BJ (cell line): ENCODE measurements at regions not wholly inside any gene's neighbourhood (a gene's known extent, or its start where the extent isn't known, plus 50 kb on each side); places are given as distances from the start of the nearest gene placed in this dataset.

Source experiments
- CTCF ChIA-PET: fragments of 350-600 bp; formaldehyde crosslinking; extraction: SDS; loops from one replicate; lab custom pipeline; 2021; ENCODE audit warnings: antibody characterized with exemption, inconsistent platforms; lab: Yijun Ruan, JAX
- POLR2A ChIA-PET: fragments of 300-600 bp; sonication (Branson Sonifier 250); formaldehyde crosslinking; extraction: SDS; loops from one replicate; lab custom pipeline; 2021; ENCODE audit warnings: antibody characterized with exemption; lab: Charles Lee
- DNase-seq: peaks from one replicate; pipeline ENCODE4 v3.0.0-alpha.2; 2011; ENCODE audit warnings: low read depth
- H3K27me3 ChIP-seq: 2 replicates; pipeline ENCODE4 v1.6.0; 2011; ENCODE audit warnings: low read length; ENCODE audit not compliant: control insufficient read depth, insufficient read depth
- H3K36me3 ChIP-seq: 2 replicates; pipeline ENCODE4 v1.5.1; 2011; ENCODE audit warnings: low read length; ENCODE audit not compliant: control insufficient read depth, insufficient read depth
- H3K4me3 ChIP-seq: 2 replicates; pipeline ENCODE4 v1.5.1; 2011; ENCODE audit warnings: low read depth, mild to moderate bottlenecking, control low read depth, low read length
- CTCF ChIP-seq: IDR thresholded peaks from 2 replicates; pipeline ENCODE4 v1.5.1; 2011; ENCODE audit warnings: low read depth, mild to moderate bottlenecking, control low read depth, inconsistent platforms, low read length, moderate library complexity; ENCODE audit not compliant: insufficient read depth

- Histone ChIP-seq H3K36me3 (no peaks in the 10 kb centered on the region), H3K4me3 (no peak overlapping the region), H3K27me3 (no peaks in the 10 kb centered on the region)
- ChIA-PET CTCF (no interaction called here), POLR2A (no interaction called here)
- TF ChIP-seq CTCF: no peak
- DNase-seq: no peak
Observed at GRCh38 chr1:47675047-47675675, 237.3 kb downstream of the FOXD2 start.

GRCh38 chr1:47675721-47676120, 237.9 kb downstream of the FOXD2 start:
- Histone ChIP-seq H3K27me3 (no peaks in the 10 kb centered on the region), H3K4me3 (no peak overlapping the region), H3K36me3 (no peaks in the 10 kb centered on the region)
- CTCF ChIA-PET: no interaction called here
- POLR2A ChIA-PET: no interaction called here
- DNase-seq: no peak
- no peak for TF ChIP-seq CTCF

DNA sequence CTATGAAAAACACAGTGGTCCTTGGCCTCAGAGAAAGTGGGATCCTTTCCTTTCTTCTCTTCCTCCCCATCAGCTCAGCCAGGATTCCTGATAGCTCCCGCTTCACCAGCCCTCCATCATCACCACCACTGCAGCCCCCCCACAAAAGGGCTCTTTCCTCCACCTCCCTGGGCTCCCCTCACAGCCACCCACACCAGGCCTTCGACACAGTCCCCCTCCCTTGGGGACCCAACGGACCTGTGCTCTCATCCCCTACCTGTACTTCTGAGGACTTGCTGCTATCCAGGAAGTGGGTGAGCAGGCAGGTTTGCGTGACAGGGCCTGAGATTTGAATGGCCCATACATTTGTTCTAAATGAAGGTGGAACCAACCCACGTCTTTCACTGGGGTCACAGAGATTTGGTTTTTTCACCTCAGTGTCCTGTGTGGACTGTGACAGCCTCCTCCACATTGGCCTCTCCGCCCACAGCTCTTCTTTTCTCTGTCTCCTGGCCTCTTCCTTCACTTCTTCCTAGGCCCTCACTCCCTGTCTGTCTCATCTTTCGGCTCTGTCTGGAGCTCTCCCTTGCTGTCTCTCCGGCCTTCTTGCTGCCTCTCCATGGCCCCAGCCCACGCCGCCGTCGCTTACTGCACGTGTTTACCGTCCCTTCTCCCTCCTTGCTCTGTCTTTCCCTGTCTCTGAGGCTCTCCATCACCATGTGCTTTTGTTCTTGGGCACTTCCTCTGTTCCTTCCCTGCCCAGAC, 238.6 kb downstream of the FOXD2 start:
- H3K27me3 ChIP-seq: no peaks in the 10 kb centered on the region
- H3K36me3 ChIP-seq: no peaks in the 10 kb centered on the region
- POLR2A ChIA-PET: no interaction called here
- H3K4me3 ChIP-seq: no peak overlapping the region
- no peak for TF ChIP-seq CTCF
- DNase-seq: no peak
- CTCF ChIA-PET: no interaction called here

DNA sequence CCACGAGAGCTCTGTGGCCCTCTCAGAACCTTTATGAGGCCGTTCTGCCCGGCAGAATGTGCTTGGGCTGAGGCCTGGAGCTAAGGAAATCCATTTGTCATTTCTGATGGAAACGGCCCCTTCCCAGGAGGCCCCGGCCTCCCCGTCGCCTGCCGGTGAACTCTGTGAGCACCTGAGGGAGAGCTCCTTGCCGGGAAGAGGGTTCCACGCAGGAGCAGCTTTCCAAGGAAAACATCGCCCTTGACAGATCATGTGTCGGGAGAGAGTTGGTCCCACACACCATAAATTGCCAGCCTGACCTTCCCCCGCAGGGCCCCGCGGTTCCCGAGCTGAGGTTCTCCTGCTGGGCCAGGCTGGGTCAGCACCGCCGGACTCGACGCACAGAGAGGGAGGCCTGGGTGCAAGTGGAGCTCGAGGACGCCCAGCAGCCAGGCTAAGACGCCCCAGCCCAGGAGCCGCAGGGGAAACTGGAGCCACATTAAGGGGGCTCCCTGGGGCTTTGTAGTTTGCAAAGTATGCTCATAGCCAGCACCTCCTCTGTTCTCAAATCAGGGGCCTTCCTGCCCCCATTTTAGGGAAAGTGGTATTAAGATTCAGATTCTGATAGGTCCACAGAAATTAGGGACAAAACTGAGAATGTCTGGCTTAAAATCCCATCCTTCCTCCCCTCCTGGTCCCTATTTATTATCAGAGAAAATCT, 239.5 kb downstream of the FOXD2 start:
- no peak for DNase-seq
- Histone ChIP-seq H3K36me3 (no peaks in the 10 kb centered on the region), H3K4me3 (no peak overlapping the region), H3K27me3 (no peaks in the 10 kb centered on the region)
- TF ChIP-seq CTCF: no peak
- ChIA-PET POLR2A (no interaction called here), CTCF (no interaction called here)

DNA sequence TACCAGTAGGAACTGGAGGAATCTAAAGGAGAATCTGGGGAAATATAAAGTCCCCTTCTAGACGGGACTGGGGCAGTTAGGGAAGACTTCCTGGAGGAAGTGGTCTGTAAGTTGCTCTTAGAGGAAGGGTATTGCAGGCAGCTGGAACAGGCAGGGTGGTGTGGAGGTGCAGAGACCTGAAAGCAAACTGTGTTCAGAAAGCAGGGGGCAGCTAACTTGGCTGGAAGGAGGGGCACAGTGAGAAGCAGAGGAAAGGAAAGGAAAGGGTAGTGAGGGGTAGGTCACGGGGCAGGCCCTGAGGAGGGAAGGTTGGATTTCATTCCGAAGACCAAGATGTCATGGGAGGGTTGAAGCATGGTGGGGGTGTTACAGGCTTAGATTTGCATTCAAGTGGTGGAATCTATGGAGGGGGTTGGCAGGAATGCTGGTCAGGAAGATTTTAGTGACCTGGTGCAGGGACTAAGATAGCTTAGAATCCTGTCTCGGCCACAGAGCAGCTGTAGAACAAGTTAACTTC, 240.7 kb downstream of the FOXD2 start:
- ChIA-PET CTCF (no interaction called here), POLR2A (no interaction called here)
- Histone ChIP-seq H3K36me3 (no peaks in the 10 kb centered on the region), H3K4me3 (no peak overlapping the region), H3K27me3 (no peaks in the 10 kb centered on the region)
- no peak for TF ChIP-seq CTCF
- DNase-seq: no peak
